Keratinocyte (primary cell): ENCODE measurements at regions not wholly inside any gene's neighbourhood (a gene's known extent, or its start where the extent isn't known, plus 50 kb on each side); places are given as distances from the start of the nearest gene placed in this dataset.

Experiments used
- EZH2 ChIP-seq: IDR thresholded peaks from one replicate; pipeline ENCODE4 v1.6.1; 2012; ENCODE audit warnings: inconsistent platforms, mild to moderate bottlenecking, low read length, moderate library complexity
- TF ChIP-seq, protein P1 (sequence below), 3 experiments: IDR thresholded peaks in 1 of 3; conservative IDR thresholded peaks in 1 of 3; optimal IDR thresholded peaks in 1 of 3; 2 replicates in 2 of 3; 3 replicates in 1 of 3; pipeline versions ENCODE3 to v1.5.1; 2011; ENCODE audit warnings: low read length in 3 of 3, mild to moderate bottlenecking in 3 of 3, moderate library complexity in 2 of 3, control low read depth in 1 of 3, inconsistent platforms in 1 of 3; ENCODE audit not compliant: insufficient read depth in 2 of 3; ENCODE audit errors: extremely low read depth in 1 of 3

DNA sequence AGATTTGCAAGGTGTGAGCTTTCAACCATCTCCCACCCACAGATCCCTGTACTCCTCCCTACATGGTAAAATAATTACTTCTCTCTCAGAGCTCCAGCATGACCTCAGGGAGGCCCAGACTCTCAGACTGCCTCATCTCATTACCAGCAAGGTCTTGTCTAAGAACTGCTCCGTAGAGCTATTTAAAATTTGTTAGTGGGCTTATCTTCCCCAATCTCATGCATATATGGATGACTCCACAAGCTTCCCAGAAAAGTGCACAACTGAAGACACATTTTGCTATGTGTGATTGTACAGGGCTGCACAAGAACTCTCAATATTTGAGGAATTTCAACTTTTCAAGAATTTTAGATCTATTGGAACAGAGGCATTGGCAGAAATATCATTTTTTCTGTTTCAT, 230.3 kb downstream of the CSNK2A3 start:
- TF ChIP-seq, protein P1, sequence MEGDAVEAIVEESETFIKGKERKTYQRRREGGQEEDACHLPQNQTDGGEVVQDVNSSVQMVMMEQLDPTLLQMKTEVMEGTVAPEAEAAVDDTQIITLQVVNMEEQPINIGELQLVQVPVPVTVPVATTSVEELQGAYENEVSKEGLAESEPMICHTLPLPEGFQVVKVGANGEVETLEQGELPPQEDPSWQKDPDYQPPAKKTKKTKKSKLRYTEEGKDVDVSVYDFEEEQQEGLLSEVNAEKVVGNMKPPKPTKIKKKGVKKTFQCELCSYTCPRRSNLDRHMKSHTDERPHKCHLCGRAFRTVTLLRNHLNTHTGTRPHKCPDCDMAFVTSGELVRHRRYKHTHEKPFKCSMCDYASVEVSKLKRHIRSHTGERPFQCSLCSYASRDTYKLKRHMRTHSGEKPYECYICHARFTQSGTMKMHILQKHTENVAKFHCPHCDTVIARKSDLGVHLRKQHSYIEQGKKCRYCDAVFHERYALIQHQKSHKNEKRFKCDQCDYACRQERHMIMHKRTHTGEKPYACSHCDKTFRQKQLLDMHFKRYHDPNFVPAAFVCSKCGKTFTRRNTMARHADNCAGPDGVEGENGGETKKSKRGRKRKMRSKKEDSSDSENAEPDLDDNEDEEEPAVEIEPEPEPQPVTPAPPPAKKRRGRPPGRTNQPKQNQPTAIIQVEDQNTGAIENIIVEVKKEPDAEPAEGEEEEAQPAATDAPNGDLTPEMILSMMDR (optimal IDR thresholded peaks at IDR 0.05 in 1 of 3, IDR thresholded peaks at IDR 0.05 in 1 of 3, conservative IDR thresholded peaks at IDR 0.05 in 1 of 3; ENCODE audit: extremely low read depth in 1 of 3, insufficient read depth in 2 of 3, low read length in 3 of 3): no peak
- no peak for TF ChIP-seq EZH2
